ENCODE measurements at regions not wholly inside any gene's neighbourhood (a gene's known extent, or its start where the extent isn't known, plus 50 kb on each side); places are given as distances from the start of the nearest gene placed in this dataset.

GRCh38 chr10:2627969-2628368 lies 439.4 kb upstream of the PFKP start:
- no peak overlapping the region for H3K27ac Mint-ChIP-seq
- H3K4me1 ChIP-seq: no peaks in the 10 kb centered on the region
- H3K27me3 ChIP-seq: no peaks in the 10 kb centered on the region

GRCh38 chr10:2625094-2625493 lies 442.3 kb upstream of the PFKP start:
- Histone ChIP-seq H2AFZ (replicated peaks) (no peak overlapping the region), H3F3A (ENCODE audit: low read depth) (no peaks in the 10 kb centered on the region), H3K9ac (no peak overlapping the region), H3K36me3 (no peaks in the 10 kb centered on the region), H3K9me3 (ENCODE audit: low read depth) (no peaks in the 10 kb centered on the region), H3K4me1 (peaks cover 16% of the 10 kb centered on the region), H3K4me2 (no peak overlapping the region), H3K79me2 (ENCODE audit: low read depth) (no peaks in the 10 kb centered on the region), H3K27me3 (no peaks in the 10 kb centered on the region), H3K4me3 (no peak overlapping the region), H4K20me1 (ENCODE audit: low read depth) (no peaks in the 10 kb centered on the region), H3K27ac (no peak overlapping the region)
- H3K4me3 Mint-ChIP-seq: no peak overlapping the region
- TF ChIP-seq EZH2phosphoT487 (IDR thresholded peaks at IDR 0.05) (no peak), CTCF (IDR thresholded peaks at IDR 0.05) (no peak), EZH2 (IDR thresholded peaks at IDR 0.05) (no peak)
- peaks cover 8% of the 10 kb centered on the region for H3K4me1 Mint-ChIP-seq
- H3K36me3 Mint-ChIP-seq: no peaks in the 10 kb centered on the region
- H3K27me3 Mint-ChIP-seq (ENCODE audit: insufficient read depth, low read depth): peaks cover 2% of the 10 kb centered on the region
- DNase-seq (ENCODE audit: low spot score): no peak
- no peaks in the 10 kb centered on the region for H3K9me3 Mint-ChIP-seq
- H3K27ac Mint-ChIP-seq: no peak overlapping the region

More at GRCh38 chr10:2627969-2628368, 439.4 kb upstream of the PFKP start:
- Histone ChIP-seq H2AFZ (replicated peaks) (no peak overlapping the region), H3F3A (ENCODE audit: low read depth) (no peaks in the 10 kb centered on the region), H3K9me3 (ENCODE audit: low read depth) (no peaks in the 10 kb centered on the region), H4K20me1 (ENCODE audit: low read depth) (no peaks in the 10 kb centered on the region), H3K79me2 (ENCODE audit: low read depth) (no peaks in the 10 kb centered on the region), H3K4me3 (no peak overlapping the region), H3K36me3 (no peaks in the 10 kb centered on the region), H3K27ac (no peak overlapping the region), H3K4me2 (no peak overlapping the region), H3K9ac (no peak overlapping the region)
- DNase-seq (ENCODE audit: low spot score): no peak
- H3K36me3 Mint-ChIP-seq: no peaks in the 10 kb centered on the region
- no peak for TF ChIP-seq CTCF (IDR thresholded peaks at IDR 0.05)
- TF ChIP-seq EZH2 (IDR thresholded peaks at IDR 0.05): no peak
- no peak for TF ChIP-seq EZH2phosphoT487 (IDR thresholded peaks at IDR 0.05)
- peaks cover under 1% of the 10 kb centered on the region for H3K27me3 Mint-ChIP-seq (ENCODE audit: insufficient read depth, low read depth)
- H3K4me3 Mint-ChIP-seq: no peak overlapping the region
- H3K4me1 Mint-ChIP-seq: no peaks in the 10 kb centered on the region
- H3K9me3 Mint-ChIP-seq: no peaks in the 10 kb centered on the region

GRCh38 chr10:2623675-2624274 lies 443.6 kb upstream of the PFKP start:
- H3K4me1 Mint-ChIP-seq: peaks cover 11% of the 10 kb centered on the region
- Histone ChIP-seq H3K27ac (no peak overlapping the region), H3K9me3 (ENCODE audit: low read depth) (no peaks in the 10 kb centered on the region), H3F3A (ENCODE audit: low read depth) (no peaks in the 10 kb centered on the region), H3K79me2 (ENCODE audit: low read depth) (no peaks in the 10 kb centered on the region), H2AFZ (replicated peaks) (no peak overlapping the region), H4K20me1 (ENCODE audit: low read depth) (no peaks in the 10 kb centered on the region), H3K4me1 (peaks cover 22% of the 10 kb centered on the region), H3K4me3 (no peak overlapping the region), H3K27me3 (no peaks in the 10 kb centered on the region), H3K36me3 (no peaks in the 10 kb centered on the region), H3K4me2 (no peak overlapping the region), H3K9ac (no peak overlapping the region)
- H3K27ac Mint-ChIP-seq: no peak overlapping the region
- no peaks in the 10 kb centered on the region for H3K36me3 Mint-ChIP-seq
- no peak for DNase-seq (ENCODE audit: low spot score)
- H3K27me3 Mint-ChIP-seq (ENCODE audit: insufficient read depth, low read depth): peaks cover 4% of the 10 kb centered on the region
- TF ChIP-seq EZH2 (IDR thresholded peaks at IDR 0.05) (no peak), EZH2phosphoT487 (IDR thresholded peaks at IDR 0.05) (no peak), CTCF (IDR thresholded peaks at IDR 0.05) (no peak)
- H3K9me3 Mint-ChIP-seq: no peaks in the 10 kb centered on the region
- no peak overlapping the region for H3K4me3 Mint-ChIP-seq
